ENCODE measurements at regions not wholly inside any gene's neighbourhood (a gene's known extent, or its start where the extent isn't known, plus 50 kb on each side); places are given as distances from the start of the nearest gene placed in this dataset.

GRCh38 chr13:79124183-79124582 lies 281.9 kb downstream of the RBM26 start:
- Histone ChIP-seq H3K27ac (ENCODE audit: low read depth, low read length) (no peak overlapping the region), H3K4me3 (ENCODE audit: low read depth, low read length) (no peak overlapping the region), H3K9me3 (ENCODE audit: control insufficient read depth, insufficient read depth, low read length) (peaks cover 9% of the 10 kb centered on the region; the same call in 1 of the 2 replicates), H3K27me3 (ENCODE audit: control insufficient read depth, insufficient read depth, low read length) (no peaks in the 10 kb centered on the region)
- ChIA-PET POLR2A (no interaction called here), CTCF (no interaction called here)
- TF ChIP-seq, protein P1, sequence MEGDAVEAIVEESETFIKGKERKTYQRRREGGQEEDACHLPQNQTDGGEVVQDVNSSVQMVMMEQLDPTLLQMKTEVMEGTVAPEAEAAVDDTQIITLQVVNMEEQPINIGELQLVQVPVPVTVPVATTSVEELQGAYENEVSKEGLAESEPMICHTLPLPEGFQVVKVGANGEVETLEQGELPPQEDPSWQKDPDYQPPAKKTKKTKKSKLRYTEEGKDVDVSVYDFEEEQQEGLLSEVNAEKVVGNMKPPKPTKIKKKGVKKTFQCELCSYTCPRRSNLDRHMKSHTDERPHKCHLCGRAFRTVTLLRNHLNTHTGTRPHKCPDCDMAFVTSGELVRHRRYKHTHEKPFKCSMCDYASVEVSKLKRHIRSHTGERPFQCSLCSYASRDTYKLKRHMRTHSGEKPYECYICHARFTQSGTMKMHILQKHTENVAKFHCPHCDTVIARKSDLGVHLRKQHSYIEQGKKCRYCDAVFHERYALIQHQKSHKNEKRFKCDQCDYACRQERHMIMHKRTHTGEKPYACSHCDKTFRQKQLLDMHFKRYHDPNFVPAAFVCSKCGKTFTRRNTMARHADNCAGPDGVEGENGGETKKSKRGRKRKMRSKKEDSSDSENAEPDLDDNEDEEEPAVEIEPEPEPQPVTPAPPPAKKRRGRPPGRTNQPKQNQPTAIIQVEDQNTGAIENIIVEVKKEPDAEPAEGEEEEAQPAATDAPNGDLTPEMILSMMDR (IDR thresholded peaks at IDR 0.05; ENCODE audit: low read depth, low read length), result no peak
- DNase-seq (ENCODE audit: low read depth, low spot score), result no peak

GRCh38 chr13:79121286-79121685 lies 284.8 kb downstream of the RBM26 start:
- Histone ChIP-seq H3K27me3 (ENCODE audit: control insufficient read depth, insufficient read depth, low read length) (no peaks in the 10 kb centered on the region), H3K4me3 (ENCODE audit: low read depth, low read length) (no peak overlapping the region), H3K9me3 (ENCODE audit: control insufficient read depth, insufficient read depth, low read length) (peaks cover 9% of the 10 kb centered on the region; the same call in 1 of the 2 replicates), H3K27ac (ENCODE audit: low read depth, low read length) (no peak overlapping the region)
- POLR2A ChIA-PET, result no interaction called here
- DNase-seq (ENCODE audit: low read depth, low spot score), result no peak
- CTCF ChIA-PET, result no interaction called here
- TF ChIP-seq, protein P1 (IDR thresholded peaks at IDR 0.05; ENCODE audit: low read depth, low read length), result no peak

GRCh38 chr13:79119578-79120107 lies 286.4 kb downstream of the RBM26 start:
- ChIA-PET CTCF (no interaction called here), POLR2A (no interaction called here)
- H3K4me3 ChIP-seq (ENCODE audit: low read depth, low read length), result no peak overlapping the region

DNA sequence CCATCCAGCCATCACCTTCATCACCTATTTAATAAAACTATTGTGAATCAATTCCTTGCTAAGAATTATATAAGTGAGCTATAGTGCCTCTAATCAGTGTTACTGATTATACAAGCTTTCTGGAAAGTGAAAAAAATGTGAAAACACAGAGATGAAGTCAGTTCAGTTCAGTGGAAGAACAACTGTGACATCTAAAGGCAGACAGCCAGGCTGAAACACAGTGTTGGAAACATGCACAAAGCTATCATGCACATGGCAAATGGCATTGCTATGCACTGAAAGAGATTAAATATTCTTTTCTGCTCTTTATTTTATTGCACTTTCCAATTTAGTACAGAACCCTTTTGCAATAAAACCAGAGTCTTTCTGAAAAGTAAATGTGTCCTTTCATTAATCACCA lies 294.0 kb downstream of the RBM26 start:
- POLR2A ChIA-PET, result no interaction called here
- CTCF ChIA-PET, result no interaction called here

More at GRCh38 chr13:79119578-79120107, 286.4 kb downstream of the RBM26 start:
- Histone ChIP-seq H3K9me3 (ENCODE audit: control insufficient read depth, insufficient read depth, low read length) (peaks cover 9% of the 10 kb centered on the region; the same call in 1 of the 2 replicates), H3K27me3 (ENCODE audit: control insufficient read depth, insufficient read depth, low read length) (no peaks in the 10 kb centered on the region), H3K27ac (ENCODE audit: low read depth, low read length) (no peak overlapping the region)
- no peak for DNase-seq (ENCODE audit: low read depth, low spot score)
- TF ChIP-seq, protein P1 (IDR thresholded peaks at IDR 0.05; ENCODE audit: low read depth, low read length), result no peak

GRCh38 chr13:79108914-79109643 lies 297.0 kb downstream of the RBM26 start:
- no peaks in the 10 kb centered on the region for H3K27me3 ChIP-seq (ENCODE audit: control insufficient read depth, insufficient read depth, low read length)
- ChIA-PET POLR2A (no interaction called here), CTCF (no interaction called here)
- TF ChIP-seq, protein P1 (IDR thresholded peaks at IDR 0.05; ENCODE audit: low read depth, low read length), result no peak
- H3K4me3 ChIP-seq (ENCODE audit: low read depth, low read length), result no peak overlapping the region
- no peaks in the 10 kb centered on the region for H3K9me3 ChIP-seq (ENCODE audit: control insufficient read depth, insufficient read depth, low read length)
- DNase-seq (ENCODE audit: low read depth, low spot score), result no peak
- no peak overlapping the region for H3K27ac ChIP-seq (ENCODE audit: low read depth, low read length)

More for the DNA sequence above, 294.0 kb downstream of the RBM26 start:
- no peaks in the 10 kb centered on the region for H3K9me3 ChIP-seq (ENCODE audit: control insufficient read depth, insufficient read depth, low read length)
- no peaks in the 10 kb centered on the region for H3K27me3 ChIP-seq (ENCODE audit: control insufficient read depth, insufficient read depth, low read length)
- no peak overlapping the region for H3K27ac ChIP-seq (ENCODE audit: low read depth, low read length)
- TF ChIP-seq, protein P1 (IDR thresholded peaks at IDR 0.05; ENCODE audit: low read depth, low read length), result no peak
- DNase-seq (ENCODE audit: low read depth, low spot score), result no peak
- H3K4me3 ChIP-seq (ENCODE audit: low read depth, low read length), result no peak overlapping the region

Measured in AG04450 (cell line).